ENCODE measurements at regions not wholly inside any gene's neighbourhood (a gene's known extent, or its start where the extent isn't known, plus 50 kb on each side); places are given as distances from the start of the nearest gene placed in this dataset.

DNA sequence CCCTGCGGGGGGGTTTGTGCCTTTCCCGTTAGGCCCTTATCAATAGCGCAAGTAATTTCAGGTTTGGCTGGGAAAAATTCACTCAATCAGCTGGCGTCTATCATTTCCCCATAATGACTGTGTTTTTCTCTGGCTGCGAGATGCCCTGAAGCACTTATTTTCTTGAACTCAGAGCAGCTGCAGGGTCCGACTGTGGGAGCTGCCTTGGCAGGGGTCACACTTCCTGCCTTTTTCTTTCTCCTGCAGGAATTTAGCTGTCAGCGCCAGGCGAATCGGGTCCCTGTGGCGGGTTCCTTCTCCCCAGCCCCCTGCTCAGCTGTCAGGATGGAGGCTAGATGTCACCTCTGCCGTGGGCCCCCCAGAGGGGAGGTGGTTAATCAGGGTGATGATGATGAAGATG is 81.3 kb upstream of the HPCAL1 start:
- DNase-seq (peak in 1 of 2 donors; percentile 16), ATAC-seq (no peak)
- TF ChIP-seq, protein P1, sequence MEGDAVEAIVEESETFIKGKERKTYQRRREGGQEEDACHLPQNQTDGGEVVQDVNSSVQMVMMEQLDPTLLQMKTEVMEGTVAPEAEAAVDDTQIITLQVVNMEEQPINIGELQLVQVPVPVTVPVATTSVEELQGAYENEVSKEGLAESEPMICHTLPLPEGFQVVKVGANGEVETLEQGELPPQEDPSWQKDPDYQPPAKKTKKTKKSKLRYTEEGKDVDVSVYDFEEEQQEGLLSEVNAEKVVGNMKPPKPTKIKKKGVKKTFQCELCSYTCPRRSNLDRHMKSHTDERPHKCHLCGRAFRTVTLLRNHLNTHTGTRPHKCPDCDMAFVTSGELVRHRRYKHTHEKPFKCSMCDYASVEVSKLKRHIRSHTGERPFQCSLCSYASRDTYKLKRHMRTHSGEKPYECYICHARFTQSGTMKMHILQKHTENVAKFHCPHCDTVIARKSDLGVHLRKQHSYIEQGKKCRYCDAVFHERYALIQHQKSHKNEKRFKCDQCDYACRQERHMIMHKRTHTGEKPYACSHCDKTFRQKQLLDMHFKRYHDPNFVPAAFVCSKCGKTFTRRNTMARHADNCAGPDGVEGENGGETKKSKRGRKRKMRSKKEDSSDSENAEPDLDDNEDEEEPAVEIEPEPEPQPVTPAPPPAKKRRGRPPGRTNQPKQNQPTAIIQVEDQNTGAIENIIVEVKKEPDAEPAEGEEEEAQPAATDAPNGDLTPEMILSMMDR (IDR thresholded peaks at IDR 0.05): no peak
- H3K27ac ChIP-seq: no peak overlapping the region
- H3K36me3 ChIP-seq (ENCODE audit: insufficient read depth in 1 of 2, low read depth in 1 of 2): no peaks in the 10 kb centered on the region
- H3K9me3 ChIP-seq: no peaks in the 10 kb centered on the region
- H3K4me1 ChIP-seq: no peaks in the 10 kb centered on the region
- 33 to 41% (median 39%) methylated on average over 10 to 11 of the region's 11 CpGs for WGBS, 3 donors
- intact Hi-C loops (cut with DNase I): no loop called here
- H3K4me3 ChIP-seq: no peak overlapping the region
- peaks cover 0 to 4% (median 0%) of the 10 kb centered on the region in 3 donors for H3K27me3 ChIP-seq (ENCODE audit: insufficient read depth in 3 of 3, low read length in 2 of 3)

DNA sequence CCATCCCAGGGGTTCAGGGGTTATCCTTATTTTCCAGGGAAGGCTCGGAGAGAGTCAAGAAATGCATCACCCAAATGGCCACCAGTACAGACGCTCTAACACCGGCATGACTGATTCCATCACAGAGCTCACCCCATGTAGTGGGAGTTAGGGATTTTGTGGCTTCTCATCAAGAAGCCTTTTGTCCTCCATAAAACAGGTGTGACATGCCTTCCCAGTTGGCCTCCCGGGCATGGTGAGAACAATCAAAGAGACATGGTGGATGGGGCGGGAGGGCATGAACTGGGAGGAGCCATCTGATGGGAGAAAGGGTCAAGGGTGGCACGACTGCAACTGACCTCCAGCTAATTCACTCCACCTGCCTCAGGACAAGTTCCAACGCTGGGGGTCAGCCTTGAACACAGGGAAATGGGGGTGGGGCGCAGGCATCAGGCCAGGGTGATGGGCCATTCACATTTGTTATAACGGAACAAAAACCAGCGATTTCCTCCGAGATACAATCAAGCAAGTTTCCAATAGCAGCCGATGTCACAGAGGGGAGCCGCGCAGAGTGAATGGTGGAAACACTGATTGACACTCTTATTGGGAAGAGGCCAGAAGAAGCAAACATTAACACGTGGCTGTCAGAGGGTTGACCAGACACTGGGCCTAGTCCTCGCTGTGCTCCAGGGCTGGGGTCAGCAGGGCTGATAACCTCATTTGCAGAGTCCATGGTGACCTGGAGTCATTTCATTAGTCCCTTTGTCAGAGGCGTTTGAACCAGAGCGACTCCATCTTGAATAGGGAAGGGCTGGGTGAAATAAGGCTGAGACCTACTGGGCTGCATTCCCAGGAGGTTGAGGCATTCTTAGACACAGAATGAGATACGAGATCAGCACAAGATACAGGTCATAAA is 80.5 kb upstream of the HPCAL1 start:
- no peak overlapping the region for H3K27ac ChIP-seq
- H3K27me3 ChIP-seq (ENCODE audit: insufficient read depth in 3 of 3, low read length in 2 of 3): peaks cover 0 to 4% (median 0%) of the 10 kb centered on the region in 3 donors
- no peak for ATAC-seq
- H3K4me1 ChIP-seq: no peaks in the 10 kb centered on the region
- TF ChIP-seq, protein P1 (IDR thresholded peaks at IDR 0.05): no peak
- intact Hi-C loops (cut with DNase I): no loop called here
- H3K4me3 ChIP-seq: no peak overlapping the region
- 75 to 80% (median 76%) methylated on average over 19 of the region's 19 CpGs for WGBS, 3 donors
- peak in 1 of 2 donors; percentile 33 for DNase-seq
- H3K36me3 ChIP-seq (ENCODE audit: insufficient read depth in 1 of 2, low read depth in 1 of 2): no peaks in the 10 kb centered on the region
- no peaks in the 10 kb centered on the region for H3K9me3 ChIP-seq

DNA sequence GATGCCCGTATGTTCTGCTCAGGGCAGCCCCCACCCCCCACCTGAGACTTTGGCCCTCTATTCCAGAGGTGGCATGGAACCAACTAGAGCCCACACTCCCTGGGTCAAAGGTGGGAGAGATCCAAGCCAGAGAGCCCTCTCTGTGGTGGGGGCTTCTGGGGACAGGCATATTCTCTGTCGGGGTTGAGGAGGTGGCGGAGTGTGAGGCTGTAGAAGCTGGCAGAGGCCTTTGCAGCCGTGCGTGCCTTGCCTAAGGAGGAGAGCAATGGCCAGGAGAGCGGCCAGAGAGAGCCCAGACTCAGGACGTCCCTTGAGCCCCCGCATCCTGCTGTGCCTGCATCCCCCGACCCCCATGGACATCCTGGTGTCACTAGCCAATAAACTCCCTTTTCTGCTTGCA is 79.2 kb upstream of the HPCAL1 start:
- H3K4me3 ChIP-seq: no peak overlapping the region
- ATAC-seq: no peak
- H3K27me3 ChIP-seq (ENCODE audit: insufficient read depth in 3 of 3, low read length in 2 of 3): peaks cover 0 to 2% (median 0%) of the 10 kb centered on the region in 3 donors
- 72 to 82% (median 80%) methylated on average over 9 of the region's 9 CpGs for WGBS, 3 donors
- H3K9me3 ChIP-seq: no peaks in the 10 kb centered on the region
- TF ChIP-seq, protein P1 (IDR thresholded peaks at IDR 0.05): no peak
- H3K36me3 ChIP-seq (ENCODE audit: insufficient read depth in 1 of 2, low read depth in 1 of 2): no peaks in the 10 kb centered on the region
- peak in 1 of 2 donors; percentile 7 for DNase-seq
- H3K27ac ChIP-seq: no peak overlapping the region
- intact Hi-C loops (cut with DNase I): no loop called here
- H3K4me1 ChIP-seq: no peaks in the 10 kb centered on the region

DNA sequence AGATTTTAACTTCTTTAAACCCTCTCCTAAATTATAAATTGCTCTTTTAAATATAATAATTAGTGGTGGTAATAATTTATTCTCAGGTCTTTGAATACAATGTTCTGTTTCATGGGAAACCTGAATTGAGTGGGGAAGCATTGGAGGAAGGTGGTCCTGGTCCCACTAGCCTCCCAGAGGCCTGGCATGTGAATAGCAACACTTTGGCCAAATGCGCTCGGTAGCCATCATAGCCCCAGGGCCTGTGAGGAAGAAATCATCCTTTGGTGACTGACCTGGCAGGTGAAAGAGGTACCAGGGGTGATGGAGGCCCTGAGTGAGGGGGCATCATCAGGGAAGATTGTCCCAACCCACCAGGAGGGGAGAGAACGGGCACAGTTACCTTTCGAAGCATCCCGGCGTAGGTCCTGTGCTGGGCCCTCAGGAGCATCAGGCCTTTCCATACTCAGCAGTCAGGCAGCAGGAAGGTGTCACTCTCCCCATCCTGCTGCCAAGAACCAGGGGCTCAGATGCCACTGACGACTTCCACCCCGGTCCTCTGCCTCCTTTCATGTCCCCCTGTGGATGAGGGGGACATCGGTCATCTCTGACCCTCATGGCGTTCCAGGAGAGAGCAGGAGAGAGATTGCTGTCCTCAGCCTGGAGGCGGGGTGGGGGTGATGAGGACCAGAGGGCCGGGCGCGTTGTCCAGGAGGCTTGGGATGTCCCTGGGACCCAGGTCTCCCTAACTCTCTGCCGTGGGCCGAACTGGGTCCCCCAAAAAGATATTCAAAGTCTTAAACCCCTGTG is 78.6 kb upstream of the HPCAL1 start:
- TF ChIP-seq, protein P1 (IDR thresholded peaks at IDR 0.05): no peak
- Histone ChIP-seq H3K36me3 (ENCODE audit: insufficient read depth in 1 of 2, low read depth in 1 of 2) (no peaks in the 10 kb centered on the region), H3K9me3 (no peaks in the 10 kb centered on the region), H3K4me1 (no peaks in the 10 kb centered on the region), H3K27ac (no peak overlapping the region), H3K27me3 (ENCODE audit: insufficient read depth in 3 of 3, low read length in 2 of 3) (peaks cover 0 to 2% (median 0%) of the 10 kb centered on the region in 3 donors), H3K4me3 (no peak overlapping the region)
- intact Hi-C loops (cut with DNase I): no loop called here
- no peak for ATAC-seq
- 88 to 94% (median 91%) methylated on average over 16 of the region's 16 CpGs for WGBS, 3 donors
- peak in 1 of 2 donors; percentile 28 for DNase-seq

All from psoas muscle (tissue), 7 donors.